H54 (cell line): ENCODE measurements at regions not wholly inside any gene's neighbourhood (a gene's known extent, or its start where the extent isn't known, plus 50 kb on each side); places are given as distances from the start of the nearest gene placed in this dataset.

ENCODE experiments used
- DNase-seq: peaks from one replicate; pipeline ENCODE4 v3.0.0; 2011; ENCODE audit warnings: low spot score, mixed read lengths; ENCODE audit not compliant: insufficient read length
- FAIRE-seq: peaks from 3 replicates; lab custom pipeline; 2011; peaks lifted over from hg19 to GRCh38; lab: Jason Lieb, UNC
- POLR2A ChIP-seq: IDR thresholded peaks from 2 replicates; pipeline ENCODE4 v1.6.1; 2011; ENCODE audit warnings: low read depth, mild to moderate bottlenecking, low read length

- FAIRE-seq (no peak), DNase-seq (no peak)
- no peak for TF ChIP-seq POLR2A
Measured at GRCh38 chr2:58535182-58535581, 294.1 kb upstream of the FANCL start.

- no peak for DNase-seq
- no peak for FAIRE-seq
- TF ChIP-seq POLR2A: no peak
Measured at GRCh38 chr2:58533376-58533775, 292.3 kb upstream of the FANCL start.

GRCh38 chr2:58532641-58533040, 291.5 kb upstream of the FANCL start:
- FAIRE-seq (no peak), DNase-seq (no peak)
- TF ChIP-seq POLR2A: no peak

- FAIRE-seq (no peak), DNase-seq (no peak)
- TF ChIP-seq POLR2A: no peak
Measured at GRCh38 chr2:58527647-58528046, 286.5 kb upstream of the FANCL start.

- no peak for DNase-seq
- TF ChIP-seq POLR2A: no peak
- FAIRE-seq: peak; percentile 6
Measured at GRCh38 chr2:58521803-58522554, 280.9 kb upstream of the FANCL start.

- no peak for DNase-seq
- FAIRE-seq: no peak
- TF ChIP-seq POLR2A: no peak
Measured at GRCh38 chr2:58520903-58521302, 279.8 kb upstream of the FANCL start.

- DNase-seq (no peak), FAIRE-seq (no peak)
- TF ChIP-seq POLR2A: no peak
Measured at GRCh38 chr2:58517881-58518280, 276.8 kb upstream of the FANCL start.

- DNase-seq (no peak), FAIRE-seq (no peak)
- no peak for TF ChIP-seq POLR2A
Measured at GRCh38 chr2:58516695-58517094, 275.6 kb upstream of the FANCL start.

- FAIRE-seq (peak; percentile 70), DNase-seq (no peak)
- no peak for TF ChIP-seq POLR2A
Measured at GRCh38 chr2:58515827-58516573, 274.9 kb upstream of the FANCL start.

- no peak for DNase-seq
- no peak for TF ChIP-seq POLR2A
- no peak for FAIRE-seq
Measured at GRCh38 chr2:58514252-58514651, 273.1 kb upstream of the FANCL start.

GRCh38 chr2:58512878-58513277, 271.8 kb upstream of the FANCL start:
- TF ChIP-seq POLR2A: no peak
- no peak for FAIRE-seq
- no peak for DNase-seq

GRCh38 chr2:58508006-58508405, 266.9 kb upstream of the FANCL start:
- DNase-seq (no peak), FAIRE-seq (no peak)
- no peak for TF ChIP-seq POLR2A

GRCh38 chr2:58503918-58504317, 262.8 kb upstream of the FANCL start:
- no peak for DNase-seq
- no peak for FAIRE-seq
- no peak for TF ChIP-seq POLR2A

- FAIRE-seq: no peak
Measured at GRCh38 chr2:58502931-58503330, 261.8 kb upstream of the FANCL start.

More at GRCh38 chr2:58502931-58503330, 261.8 kb upstream of the FANCL start:
- no peak for DNase-seq
- no peak for TF ChIP-seq POLR2A
